ENCODE measurements at regions not wholly inside any gene's neighbourhood (a gene's known extent, or its start where the extent isn't known, plus 50 kb on each side); places are given as distances from the start of the nearest gene placed in this dataset.
"Not testable (repeated sequence)": the region's sequence is repeated elsewhere in the genome, so short reads cannot be mapped to it uniquely, and the experiment has no call there.

GRCh38 chr16:29151317-29151716, 166.5 kb downstream of the LAT start:
- POLR2A ChIA-PET, result no interaction called here
- no peaks in the 10 kb centered on the region for H3K27me3 ChIP-seq (replicated peaks in 2 of 5; ENCODE audit: control insufficient read depth in 4 of 5, insufficient read depth in 5 of 5, low read length in 4 of 5)
- peaks cover 0 to 10% (median 2%) of the 10 kb centered on the region in 4 experiments for H3K36me3 ChIP-seq (ENCODE audit: control insufficient read depth in 4 of 4, insufficient read depth in 4 of 4, low read length in 3 of 4)
- H3K4me1 ChIP-seq (ENCODE audit: control extremely low read depth in 1 of 4, control insufficient read depth in 4 of 4, insufficient read depth in 4 of 4, low read length in 3 of 4), result peaks cover 0 to 75% (median 47%) of the 10 kb centered on the region in 4 experiments
- DNase-seq, result no peak
- H3K4me3 ChIP-seq (ENCODE audit: control insufficient read depth in 1 of 7, extremely low read depth in 1 of 7, insufficient read depth in 4 of 7, low read depth in 2 of 7, low read length in 6 of 7), result no peak overlapping the region
- WGBS (ENCODE audit: insufficient coverage), result 100% methylated on average over 10 of the region's 12 CpGs
- no peaks in the 10 kb centered on the region for H3K9me3 ChIP-seq (ENCODE audit: control extremely low read depth in 1 of 5, control insufficient read depth in 4 of 5, insufficient read depth in 2 of 5, low read depth in 1 of 5, low read length in 4 of 5)
- no peak overlapping the region for H3K27ac ChIP-seq (ENCODE audit: insufficient read depth in 1 of 2, low read depth in 1 of 2, low read length in 2 of 2, poor library complexity in 1 of 2, severe bottlenecking in 2 of 2)
- CTCF ChIA-PET, result no interaction called here

GRCh38 chr16:29149912-29150311, 165.1 kb downstream of the LAT start:
- H3K9me3 ChIP-seq (ENCODE audit: control extremely low read depth in 1 of 5, control insufficient read depth in 4 of 5, insufficient read depth in 2 of 5, low read depth in 1 of 5, low read length in 4 of 5); POLR2A ChIA-PET; H3K27me3 ChIP-seq (replicated peaks in 2 of 5; ENCODE audit: control insufficient read depth in 4 of 5, insufficient read depth in 5 of 5, low read length in 4 of 5); H3K27ac ChIP-seq (ENCODE audit: insufficient read depth in 1 of 2, low read depth in 1 of 2, low read length in 2 of 2, poor library complexity in 1 of 2, severe bottlenecking in 2 of 2); H3K4me3 ChIP-seq (ENCODE audit: control insufficient read depth in 1 of 7, extremely low read depth in 1 of 7, insufficient read depth in 4 of 7, low read depth in 2 of 7, low read length in 6 of 7); CTCF ChIA-PET; DNase-seq: not testable (repeated sequence)
- H3K36me3 ChIP-seq (ENCODE audit: control insufficient read depth in 4 of 4, insufficient read depth in 4 of 4, low read length in 3 of 4), result peaks cover 0 to 15% (median 2%) of the 10 kb centered on the region in 4 experiments
- 98% methylated on average over 9 of the region's 12 CpGs for WGBS (ENCODE audit: insufficient coverage)
- peaks cover 0 to 61% (median 40%) of the 10 kb centered on the region in 4 experiments for H3K4me1 ChIP-seq (ENCODE audit: control extremely low read depth in 1 of 4, control insufficient read depth in 4 of 4, insufficient read depth in 4 of 4, low read length in 3 of 4)

GRCh38 chr16:29148867-29149272, 164.0 kb downstream of the LAT start:
- peaks cover 0 to 51% (median 35%) of the 10 kb centered on the region in 4 experiments for H3K4me1 ChIP-seq (ENCODE audit: control extremely low read depth in 1 of 4, control insufficient read depth in 4 of 4, insufficient read depth in 4 of 4, low read length in 3 of 4)
- no peak overlapping the region for H3K27ac ChIP-seq (ENCODE audit: insufficient read depth in 1 of 2, low read depth in 1 of 2, low read length in 2 of 2, poor library complexity in 1 of 2, severe bottlenecking in 2 of 2)
- ChIA-PET CTCF (no interaction called here), POLR2A (no interaction called here)
- under 1% methylated on average over 14 of the region's 15 CpGs for WGBS (ENCODE audit: insufficient coverage)
- peak; percentile 49 to 81 (median 78) for DNase-seq
- peaks cover 0 to 16% (median 2%) of the 10 kb centered on the region in 4 experiments for H3K36me3 ChIP-seq (ENCODE audit: control insufficient read depth in 4 of 4, insufficient read depth in 4 of 4, low read length in 3 of 4)
- no peaks in the 10 kb centered on the region for H3K27me3 ChIP-seq (replicated peaks in 2 of 5; ENCODE audit: control insufficient read depth in 4 of 5, insufficient read depth in 5 of 5, low read length in 4 of 5)
- no peaks in the 10 kb centered on the region for H3K9me3 ChIP-seq (ENCODE audit: control extremely low read depth in 1 of 5, control insufficient read depth in 4 of 5, insufficient read depth in 2 of 5, low read depth in 1 of 5, low read length in 4 of 5)
- peak overlapping the region in 1 of 7 experiments; percentile 4 for H3K4me3 ChIP-seq (ENCODE audit: control insufficient read depth in 1 of 7, extremely low read depth in 1 of 7, insufficient read depth in 4 of 7, low read depth in 2 of 7, low read length in 6 of 7)

- H3K4me3 ChIP-seq (ENCODE audit: control insufficient read depth in 1 of 7, extremely low read depth in 1 of 7, insufficient read depth in 4 of 7, low read depth in 2 of 7, low read length in 6 of 7), result no peak overlapping the region
- no peaks in the 10 kb centered on the region for H3K9me3 ChIP-seq (ENCODE audit: control extremely low read depth in 1 of 5, control insufficient read depth in 4 of 5, insufficient read depth in 2 of 5, low read depth in 1 of 5, low read length in 4 of 5)
- ChIA-PET CTCF (no interaction called here), POLR2A (no interaction called here)
- 82% methylated on average over 7 of the region's 15 CpGs for WGBS (ENCODE audit: insufficient coverage)
- no peaks in the 10 kb centered on the region for H3K27me3 ChIP-seq (replicated peaks in 2 of 5; ENCODE audit: control insufficient read depth in 4 of 5, insufficient read depth in 5 of 5, low read length in 4 of 5)
- peaks cover 0 to 44% (median 30%) of the 10 kb centered on the region in 4 experiments for H3K4me1 ChIP-seq (ENCODE audit: control extremely low read depth in 1 of 4, control insufficient read depth in 4 of 4, insufficient read depth in 4 of 4, low read length in 3 of 4)
- H3K36me3 ChIP-seq (ENCODE audit: control insufficient read depth in 4 of 4, insufficient read depth in 4 of 4, low read length in 3 of 4), result peaks cover 0 to 17% (median 2%) of the 10 kb centered on the region in 4 experiments
- DNase-seq, result peak in 2 of 3 donors; percentile 9 to 32
- H3K27ac ChIP-seq (ENCODE audit: insufficient read depth in 1 of 2, low read depth in 1 of 2, low read length in 2 of 2, poor library complexity in 1 of 2, severe bottlenecking in 2 of 2), result no peak overlapping the region
Observed at GRCh38 chr16:29148131-29148691, 163.4 kb downstream of the LAT start.

GRCh38 chr16:29147710-29148109, 162.9 kb downstream of the LAT start:
- POLR2A ChIA-PET; DNase-seq; H3K4me3 ChIP-seq (ENCODE audit: control insufficient read depth in 1 of 7, extremely low read depth in 1 of 7, insufficient read depth in 4 of 7, low read depth in 2 of 7, low read length in 6 of 7); H3K27ac ChIP-seq (ENCODE audit: insufficient read depth in 1 of 2, low read depth in 1 of 2, low read length in 2 of 2, poor library complexity in 1 of 2, severe bottlenecking in 2 of 2); H3K27me3 ChIP-seq (replicated peaks in 2 of 5; ENCODE audit: control insufficient read depth in 4 of 5, insufficient read depth in 5 of 5, low read length in 4 of 5); H3K9me3 ChIP-seq (ENCODE audit: control extremely low read depth in 1 of 5, control insufficient read depth in 4 of 5, insufficient read depth in 2 of 5, low read depth in 1 of 5, low read length in 4 of 5); CTCF ChIA-PET: not testable (repeated sequence)
- Histone ChIP-seq H3K36me3 (ENCODE audit: control insufficient read depth in 4 of 4, insufficient read depth in 4 of 4, low read length in 3 of 4) (peaks cover 0 to 17% (median 2%) of the 10 kb centered on the region in 4 experiments), H3K4me1 (ENCODE audit: control extremely low read depth in 1 of 4, control insufficient read depth in 4 of 4, insufficient read depth in 4 of 4, low read length in 3 of 4) (peaks cover 0 to 40% (median 27%) of the 10 kb centered on the region in 4 experiments)
- 71% methylated on average over 1 of the region's 10 CpGs for WGBS (ENCODE audit: insufficient coverage)

- DNase-seq; H3K27ac ChIP-seq (ENCODE audit: insufficient read depth in 1 of 2, low read depth in 1 of 2, low read length in 2 of 2, poor library complexity in 1 of 2, severe bottlenecking in 2 of 2); POLR2A ChIA-PET; H3K9me3 ChIP-seq (ENCODE audit: control extremely low read depth in 1 of 5, control insufficient read depth in 4 of 5, insufficient read depth in 2 of 5, low read depth in 1 of 5, low read length in 4 of 5); CTCF ChIA-PET; H3K27me3 ChIP-seq (replicated peaks in 2 of 5; ENCODE audit: control insufficient read depth in 4 of 5, insufficient read depth in 5 of 5, low read length in 4 of 5); H3K4me3 ChIP-seq (ENCODE audit: control insufficient read depth in 1 of 7, extremely low read depth in 1 of 7, insufficient read depth in 4 of 7, low read depth in 2 of 7, low read length in 6 of 7): not testable (repeated sequence)
- Histone ChIP-seq H3K4me1 (ENCODE audit: control extremely low read depth in 1 of 4, control insufficient read depth in 4 of 4, insufficient read depth in 4 of 4, low read length in 3 of 4) (peaks cover 0 to 33% (median 21%) of the 10 kb centered on the region in 4 experiments), H3K36me3 (ENCODE audit: control insufficient read depth in 4 of 4, insufficient read depth in 4 of 4, low read length in 3 of 4) (peaks cover 0 to 17% (median 2%) of the 10 kb centered on the region in 4 experiments)
- 97% methylated on average over 9 of the region's 11 CpGs for WGBS (ENCODE audit: insufficient coverage)
Observed at GRCh38 chr16:29146808-29147643, 162.2 kb downstream of the LAT start.

GRCh38 chr16:29146266-29146665, 161.4 kb downstream of the LAT start:
- Histone ChIP-seq H3K27ac (ENCODE audit: insufficient read depth in 1 of 2, low read depth in 1 of 2, low read length in 2 of 2, poor library complexity in 1 of 2, severe bottlenecking in 2 of 2) (no peak overlapping the region), H3K27me3 (replicated peaks in 2 of 5; ENCODE audit: control insufficient read depth in 4 of 5, insufficient read depth in 5 of 5, low read length in 4 of 5) (no peaks in the 10 kb centered on the region), H3K4me3 (ENCODE audit: control insufficient read depth in 1 of 7, extremely low read depth in 1 of 7, insufficient read depth in 4 of 7, low read depth in 2 of 7, low read length in 6 of 7) (no peak overlapping the region), H3K9me3 (ENCODE audit: control extremely low read depth in 1 of 5, control insufficient read depth in 4 of 5, insufficient read depth in 2 of 5, low read depth in 1 of 5, low read length in 4 of 5) (no peaks in the 10 kb centered on the region), H3K36me3 (ENCODE audit: control insufficient read depth in 4 of 4, insufficient read depth in 4 of 4, low read length in 3 of 4) (peaks cover 0 to 17% (median 2%) of the 10 kb centered on the region in 4 experiments), H3K4me1 (ENCODE audit: control extremely low read depth in 1 of 4, control insufficient read depth in 4 of 4, insufficient read depth in 4 of 4, low read length in 3 of 4) (peaks cover 0 to 26% (median 17%) of the 10 kb centered on the region in 4 experiments)
- CTCF ChIA-PET, result no interaction called here
- WGBS (ENCODE audit: insufficient coverage), result 100% methylated on average over 5 of the region's 15 CpGs
- POLR2A ChIA-PET, result no interaction called here
- no peak for DNase-seq

Measured in common myeloid progenitor, CD34-positive (primary cell).